Endothelial cell of hepatic sinusoid (primary cell): ENCODE measurements at regions not wholly inside any gene's neighbourhood (a gene's known extent, or its start where the extent isn't known, plus 50 kb on each side); places are given as distances from the start of the nearest gene placed in this dataset.
"Not testable (repeated sequence)": the region's sequence is repeated elsewhere in the genome, so short reads cannot be mapped to it uniquely, and the experiment has no call there.

ENCODE experiments used
- in situ Hi-C: cut with HindIII; loops from 2 replicates; pipeline ENCODE4 v1.10.0; 2017; ENCODE audit warnings: low sequenced_read_pairs

DNA sequence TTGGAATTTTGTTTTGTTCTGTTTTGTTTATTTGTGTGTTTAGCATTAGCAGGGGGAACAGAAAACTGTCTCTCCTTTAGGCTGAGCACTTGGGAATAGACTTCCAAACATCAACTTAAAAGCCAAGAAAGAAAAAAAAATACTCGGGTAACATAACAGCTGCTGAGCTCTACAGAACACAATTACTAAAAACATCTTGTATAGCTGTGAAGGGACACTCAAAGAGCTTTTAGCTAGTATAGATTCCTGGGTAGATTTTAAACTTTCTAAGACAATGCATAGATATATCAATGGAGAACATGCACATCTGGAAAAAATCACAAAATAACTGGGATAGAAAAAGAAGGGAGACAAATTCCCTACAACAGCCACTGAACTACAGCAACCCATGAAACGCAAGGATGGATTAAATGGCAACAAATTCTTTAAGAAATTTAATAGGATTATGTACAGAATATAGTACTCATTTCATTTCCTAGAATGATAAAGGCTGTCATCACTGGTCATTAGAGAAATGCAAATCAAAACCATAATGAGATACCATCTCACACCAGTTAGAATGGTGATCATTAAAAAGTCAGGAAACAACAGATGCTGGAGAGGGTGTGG lies 174.3 kb upstream of the KRR1 start:
- in situ Hi-C loops: no loop called here

DNA sequence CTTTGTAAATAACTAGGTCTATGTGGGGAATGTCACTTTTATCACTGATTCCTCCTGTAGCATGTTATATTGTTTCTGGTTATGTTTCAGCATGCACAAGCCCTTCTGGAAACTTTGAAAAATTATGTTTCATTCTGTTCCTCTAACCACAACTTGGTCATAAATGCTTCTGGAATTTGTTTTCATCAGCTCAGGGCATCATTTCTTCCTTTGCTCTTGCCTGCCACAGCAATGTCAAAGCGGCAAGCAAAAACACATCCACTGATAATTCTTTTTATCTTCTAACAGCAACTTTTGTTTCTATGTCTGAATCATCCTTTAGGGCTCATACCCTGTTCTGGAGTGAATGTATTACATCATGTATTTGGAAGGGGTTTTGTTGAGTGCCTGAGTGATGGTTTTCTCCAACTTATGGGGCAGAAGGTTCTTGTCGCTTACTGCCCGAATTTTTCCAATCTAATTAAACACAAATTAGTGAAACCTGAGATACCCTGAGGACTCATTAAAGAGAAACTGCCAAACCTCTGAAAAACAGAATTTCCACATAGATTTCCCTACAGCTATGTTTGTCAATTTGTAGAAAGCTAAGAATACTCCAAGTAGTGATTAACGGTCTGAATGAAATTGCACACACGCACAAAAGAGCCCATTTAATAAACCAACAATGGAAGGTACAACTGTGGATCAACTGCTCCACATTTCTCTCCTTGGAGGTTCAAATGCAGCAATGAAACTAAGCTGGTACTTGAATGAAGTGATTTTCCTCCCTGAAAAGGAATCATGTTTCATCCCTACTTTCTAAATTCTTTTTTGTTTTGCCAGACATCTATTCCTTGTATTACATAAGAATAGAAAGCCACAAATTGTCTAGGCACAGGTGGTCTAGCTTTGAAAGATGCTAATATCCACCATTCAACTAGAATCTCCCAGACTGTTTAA lies 173.5 kb upstream of the KRR1 start:
- in situ Hi-C loops: no loop called here

DNA sequence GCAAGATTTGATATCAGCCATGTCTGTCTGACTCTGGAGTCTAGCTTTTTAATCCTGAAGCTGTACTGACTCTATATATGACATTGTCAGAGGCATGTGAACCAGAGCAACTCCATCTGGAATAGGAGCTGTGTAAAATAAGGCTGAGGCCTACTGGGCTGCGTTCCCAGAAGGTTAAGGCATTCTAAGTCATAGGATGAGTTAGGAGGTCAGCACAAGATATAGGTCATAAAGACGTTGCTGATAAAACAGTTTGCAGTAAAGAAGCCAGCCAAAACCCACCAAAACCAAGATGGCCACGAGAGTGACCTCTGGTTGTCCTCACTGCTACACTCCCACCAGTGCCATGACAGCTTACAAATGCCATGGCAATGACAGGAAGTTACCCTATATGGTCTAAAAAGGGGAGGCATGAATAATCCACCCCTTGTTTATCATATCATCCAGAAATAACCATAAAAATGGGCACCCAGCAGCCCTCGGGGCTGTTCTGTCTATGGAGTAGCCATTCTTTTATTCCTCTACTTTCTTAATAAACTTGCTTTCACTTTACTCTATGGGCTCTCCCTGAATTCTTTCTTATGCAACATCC lies 172.7 kb upstream of the KRR1 start:
- in situ Hi-C loops: not testable (repeated sequence)

DNA sequence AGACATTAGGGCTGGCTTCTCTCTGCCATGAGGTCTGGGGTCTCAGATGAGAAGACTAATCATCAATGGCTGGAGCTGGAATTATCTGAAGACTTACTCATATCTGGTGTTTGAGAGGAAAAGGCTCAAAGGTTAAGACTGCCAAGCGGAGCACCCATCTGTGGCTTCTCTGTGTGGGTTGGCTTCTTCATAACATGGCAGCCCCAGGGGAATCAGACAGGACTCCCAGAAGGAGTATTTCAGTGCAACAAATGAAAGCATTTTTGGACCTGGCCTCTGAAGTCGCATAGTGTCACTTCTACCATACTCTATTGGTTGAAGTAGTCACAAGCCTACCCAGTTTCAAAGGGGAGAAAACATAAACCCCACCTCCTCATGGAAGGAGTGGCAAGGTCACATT lies 171.8 kb upstream of the KRR1 start:
- in situ Hi-C loops: no loop called here

DNA sequence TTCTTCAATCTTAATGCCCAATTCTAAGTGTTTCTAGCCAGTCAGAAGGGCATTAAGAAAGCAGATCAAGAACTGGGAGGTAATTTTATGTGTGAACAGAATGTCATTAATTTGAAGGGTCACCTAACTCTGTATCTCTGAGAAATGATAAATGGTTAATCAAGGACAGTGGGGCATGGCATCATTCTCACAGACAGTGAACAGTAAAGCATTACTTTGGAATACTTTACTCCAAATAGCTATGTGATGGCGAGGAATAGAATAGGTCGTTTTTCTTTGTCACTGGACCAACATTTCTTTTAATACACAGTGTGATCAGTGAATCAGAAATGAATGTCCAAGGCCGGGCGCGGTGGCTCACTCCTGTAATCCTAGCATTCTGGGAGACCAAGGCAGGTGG lies 166.1 kb upstream of the KRR1 start:
- in situ Hi-C loops: no loop called here

DNA sequence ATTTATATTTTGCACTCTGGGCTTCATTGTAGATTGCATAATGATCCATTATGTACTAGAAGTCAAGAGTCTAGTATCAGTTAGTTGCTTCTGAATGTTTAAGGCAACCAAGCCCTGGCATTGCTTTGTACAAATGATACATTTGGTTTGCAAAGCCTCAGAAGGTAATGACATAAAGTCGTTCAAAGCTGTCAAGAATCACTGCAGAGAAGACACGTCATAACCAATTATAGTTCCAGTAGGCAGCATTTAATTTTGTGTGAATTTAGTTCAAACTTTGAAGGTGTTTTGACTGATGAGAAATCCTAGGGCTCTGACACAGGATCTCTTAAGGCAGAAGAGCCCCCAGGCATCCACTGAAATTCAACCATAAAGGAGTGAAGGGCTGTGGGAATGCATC lies 163.0 kb upstream of the KRR1 start:
- in situ Hi-C loops: no loop called here

DNA sequence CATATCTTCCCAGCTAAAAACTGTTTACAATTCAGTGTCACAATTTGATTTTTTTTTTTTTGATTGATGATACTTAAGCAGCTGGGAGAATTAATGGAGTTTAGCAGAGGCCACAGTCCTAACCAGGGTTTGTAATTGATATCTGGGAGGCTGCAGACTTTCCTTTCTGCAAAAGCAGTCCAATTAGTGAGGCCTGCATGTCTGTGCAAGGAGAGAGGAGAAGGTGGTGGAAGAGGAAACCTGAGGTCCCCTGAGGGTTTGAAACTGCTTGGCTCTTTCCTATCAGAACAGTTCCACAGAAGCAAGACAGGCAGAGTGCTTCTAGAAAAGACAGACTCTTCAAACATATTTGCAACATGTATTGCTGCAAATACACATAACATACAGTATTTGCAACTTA lies 160.8 kb upstream of the KRR1 start:
- in situ Hi-C loops: no loop called here

DNA sequence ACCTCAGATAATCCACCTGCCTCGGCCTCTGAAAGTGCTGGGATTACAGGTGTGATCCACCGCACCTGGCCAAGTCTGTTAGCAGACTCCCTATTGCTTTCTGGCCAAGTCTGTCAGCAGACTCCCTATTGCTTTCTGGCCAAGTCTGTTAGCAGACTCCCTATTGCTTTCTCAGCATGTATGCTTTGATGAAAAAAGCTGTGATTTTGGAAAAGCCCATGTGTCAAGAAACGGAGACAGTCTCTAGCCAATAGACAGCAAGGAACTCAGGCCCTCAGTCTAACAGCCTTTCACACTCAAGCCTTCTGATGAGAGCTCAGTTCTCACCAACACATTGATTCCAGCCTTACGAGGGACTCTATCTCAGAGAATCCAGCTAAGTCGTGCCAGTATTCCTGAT lies 158.8 kb upstream of the KRR1 start:
- in situ Hi-C loops: no loop called here

DNA sequence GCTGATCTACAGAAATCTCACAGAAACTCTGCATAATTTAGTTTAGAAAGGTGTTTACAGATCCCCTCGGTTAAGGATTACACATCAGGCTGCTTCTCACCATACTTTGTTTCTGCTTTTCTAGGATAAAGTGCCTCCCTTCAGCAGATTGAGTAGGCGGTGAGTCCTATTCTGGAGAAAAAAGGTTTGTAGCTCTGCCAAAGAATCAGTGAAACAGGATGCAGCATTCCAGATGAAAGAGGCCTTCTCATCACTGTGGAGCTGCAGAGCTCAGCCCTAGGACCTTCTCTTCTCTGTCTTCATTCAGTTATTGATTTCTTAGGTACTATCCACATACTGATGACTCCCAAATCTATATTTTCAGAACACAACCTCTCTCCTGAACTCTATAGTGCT lies 155.5 kb upstream of the KRR1 start:
- in situ Hi-C loops: no loop called here

DNA sequence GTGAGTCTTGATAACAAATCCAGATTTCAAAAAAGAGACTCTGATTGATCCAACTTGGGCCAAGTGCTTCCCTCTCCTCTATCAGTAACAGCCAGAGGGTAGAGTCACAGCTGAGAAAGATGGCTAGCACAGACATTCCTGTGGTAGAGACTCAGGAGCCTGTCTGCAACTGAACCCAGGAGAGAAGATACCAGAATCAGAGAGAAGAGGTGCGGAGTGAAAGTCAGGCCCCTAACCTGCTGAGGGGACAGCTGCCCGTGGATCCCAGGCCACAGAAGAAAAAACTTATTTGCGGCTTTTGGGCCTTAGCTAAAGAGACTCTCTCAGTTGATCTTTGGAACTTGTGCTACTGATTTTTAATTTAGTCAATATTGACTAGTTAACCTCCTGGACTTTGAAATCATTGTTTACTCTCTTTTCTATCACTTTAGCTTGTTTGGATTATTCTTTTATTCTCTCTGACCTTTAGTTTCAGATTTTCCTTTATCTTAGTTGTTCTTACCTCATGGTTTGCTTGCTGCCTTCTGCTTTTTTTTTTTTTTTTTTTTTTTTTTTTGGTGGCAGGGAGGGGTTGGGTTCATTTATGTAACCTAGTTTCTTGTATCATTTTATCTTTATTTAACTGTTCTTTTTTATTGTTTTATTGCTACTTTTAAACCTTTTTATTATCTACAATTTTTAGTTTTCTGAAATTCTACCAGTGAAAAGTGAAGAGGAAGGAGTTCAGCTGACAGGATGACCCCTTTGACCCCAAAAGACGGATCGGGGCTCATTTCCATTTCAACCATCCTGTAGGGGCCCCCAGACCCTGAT lies 154.9 kb upstream of the KRR1 start:
- in situ Hi-C loops: no loop called here

DNA sequence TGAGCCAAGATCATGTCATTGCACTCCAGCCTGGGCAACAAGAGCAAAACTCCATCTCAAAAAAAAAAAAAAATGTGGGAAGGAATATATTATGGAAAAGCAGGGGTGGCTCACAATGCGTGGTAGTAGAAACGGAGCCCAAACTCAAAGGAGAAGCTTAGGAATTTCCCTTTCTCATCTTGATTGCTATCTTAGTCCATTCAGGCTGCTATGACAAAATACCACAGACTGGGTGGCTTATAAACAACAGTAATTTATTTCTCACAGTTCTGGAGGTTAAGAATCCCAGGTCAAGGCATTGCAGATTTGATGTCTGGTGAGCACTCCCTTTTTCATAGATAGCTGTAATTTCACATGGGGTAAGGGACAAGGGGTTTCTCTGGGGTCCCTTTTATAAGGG lies 153.8 kb upstream of the KRR1 start:
- in situ Hi-C loops: no loop called here

DNA sequence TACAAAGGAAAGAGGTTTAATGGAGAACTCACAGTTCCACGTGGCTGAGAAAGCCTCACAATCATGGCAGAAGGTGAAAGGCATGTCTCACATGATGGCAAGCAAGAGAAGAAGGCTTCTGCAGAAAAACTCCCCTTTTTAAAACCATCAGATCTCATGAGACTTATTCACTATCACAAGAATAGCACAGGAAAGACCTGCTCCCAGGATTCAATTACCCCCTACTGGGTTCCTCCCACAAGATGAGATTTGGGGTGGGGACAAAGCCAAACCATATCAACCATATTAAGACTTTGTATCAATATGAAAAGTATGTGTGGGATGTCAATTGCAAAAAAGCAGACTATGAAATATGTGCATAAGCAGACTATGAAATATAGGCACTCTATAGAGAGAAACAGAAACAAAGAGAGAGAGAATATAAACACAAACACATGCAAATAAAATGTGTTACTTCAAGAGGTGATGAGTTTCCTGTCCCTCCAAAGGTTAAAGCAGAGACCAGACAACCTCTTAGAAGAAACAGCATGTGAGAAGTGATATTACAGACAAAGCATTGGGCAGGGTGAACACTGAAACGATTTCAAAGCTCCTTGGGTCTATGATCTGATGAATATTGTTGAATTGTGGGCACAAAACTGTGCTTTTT lies 151.2 kb upstream of the KRR1 start:
- in situ Hi-C loops: no loop called here

DNA sequence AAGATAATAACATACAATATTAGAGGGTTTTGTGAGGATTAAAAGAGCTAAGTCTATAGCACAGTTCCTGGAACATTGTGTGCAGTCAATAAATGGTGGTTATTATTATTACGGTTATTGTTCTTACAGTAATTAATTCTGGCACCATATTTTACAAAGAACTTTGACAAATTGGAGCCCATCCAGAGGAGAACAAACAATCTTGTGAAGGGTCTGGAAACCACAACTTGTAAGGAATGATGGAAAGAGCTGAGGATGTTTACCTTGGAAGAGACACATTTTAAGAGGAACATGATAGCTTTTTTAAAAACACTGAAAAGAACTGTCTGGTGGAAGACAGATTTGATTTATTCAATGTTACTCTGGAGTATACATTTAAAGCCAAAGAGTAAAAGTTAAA lies 150.5 kb upstream of the KRR1 start:
- in situ Hi-C loops: no loop called here

DNA sequence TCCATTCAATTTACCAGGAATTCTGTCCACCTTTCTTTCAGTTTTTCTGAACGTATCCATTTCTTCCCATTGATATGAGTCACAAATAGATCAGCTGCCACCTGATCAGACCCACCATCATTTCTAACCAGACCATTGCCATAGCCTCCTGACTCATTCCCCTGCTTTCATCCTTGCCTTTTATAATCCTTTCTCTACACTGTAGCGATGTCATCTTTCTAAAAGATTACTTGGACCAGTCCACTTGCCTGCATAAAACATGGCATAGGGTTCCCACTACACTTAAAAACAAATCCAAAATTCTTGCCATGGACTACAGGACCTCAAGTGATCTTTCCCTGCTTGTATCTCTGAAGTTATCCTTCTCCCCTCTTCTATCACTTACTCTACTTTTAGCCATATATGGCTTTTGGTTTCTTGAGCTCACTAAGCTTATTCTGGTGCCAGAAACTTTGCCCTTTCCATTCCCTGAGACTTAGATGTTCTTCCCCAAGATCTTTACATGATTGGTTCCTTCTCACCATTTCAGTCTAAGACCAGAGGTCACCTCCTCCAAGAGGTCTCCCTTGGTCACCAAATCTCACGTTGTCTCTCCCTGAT lies 149.5 kb upstream of the KRR1 start:
- in situ Hi-C loops: no loop called here

DNA sequence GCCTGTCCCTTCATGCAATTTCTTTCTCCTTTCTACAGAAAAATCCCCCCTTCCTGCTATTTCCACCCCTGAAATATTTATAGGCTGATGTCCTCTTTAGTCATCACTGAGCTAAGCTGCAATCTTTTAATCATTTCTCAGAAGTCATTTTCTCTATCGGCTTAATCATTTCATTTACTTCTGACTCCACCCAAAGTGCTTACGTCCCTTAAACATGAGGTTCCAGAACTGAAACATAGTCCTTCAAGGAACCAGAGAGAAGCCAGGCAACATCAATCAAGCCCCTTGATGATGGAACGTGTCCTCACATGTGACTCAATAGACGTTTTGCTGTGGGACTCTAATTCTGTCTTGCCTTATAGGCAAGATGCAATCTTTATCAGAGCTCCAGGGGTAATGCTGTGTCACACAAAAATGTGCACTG lies 148.7 kb upstream of the KRR1 start:
- in situ Hi-C loops: no loop called here

DNA sequence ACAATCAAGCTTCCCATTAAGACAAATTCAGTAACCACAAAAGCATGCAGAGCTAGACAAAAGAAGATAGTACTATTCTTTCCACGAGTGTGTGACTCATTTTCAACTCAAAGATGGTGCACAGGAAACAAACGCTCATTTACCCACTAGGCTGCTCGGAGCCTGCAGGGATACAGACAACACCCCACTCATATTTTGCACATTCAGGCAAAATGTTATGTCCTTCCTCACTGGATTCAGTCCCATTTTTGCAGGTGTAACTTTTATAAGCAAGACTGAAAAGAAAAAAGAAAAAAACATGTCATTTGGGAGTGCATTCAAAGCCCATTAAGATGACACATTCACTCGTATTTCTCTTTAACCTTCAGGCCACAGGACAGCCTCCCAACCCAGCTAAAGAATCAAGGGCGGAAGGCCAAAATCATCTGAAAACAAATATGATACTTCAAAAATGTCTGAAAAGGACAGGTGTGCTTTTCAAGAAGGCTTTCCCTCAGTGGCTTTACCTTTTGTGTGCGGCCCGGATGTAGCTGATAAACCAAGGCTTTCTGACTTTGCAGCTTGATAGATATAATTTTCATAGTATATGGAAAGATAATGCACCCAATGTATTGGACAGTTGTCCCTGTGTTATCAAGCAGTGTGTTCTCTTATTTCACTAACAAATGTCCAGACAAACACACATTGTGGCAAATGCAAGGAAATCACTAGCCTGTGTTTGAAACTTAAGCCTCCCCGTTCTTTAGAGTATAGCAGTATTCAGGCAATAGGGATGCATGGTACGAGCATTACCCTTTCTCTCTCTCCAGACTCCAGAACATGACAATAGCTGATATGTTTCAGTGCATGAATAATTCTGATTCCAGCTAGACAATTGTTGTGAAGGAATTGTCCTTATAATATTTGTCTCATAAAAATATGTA lies 147.8 kb upstream of the KRR1 start:
- in situ Hi-C loops: no loop called here

DNA sequence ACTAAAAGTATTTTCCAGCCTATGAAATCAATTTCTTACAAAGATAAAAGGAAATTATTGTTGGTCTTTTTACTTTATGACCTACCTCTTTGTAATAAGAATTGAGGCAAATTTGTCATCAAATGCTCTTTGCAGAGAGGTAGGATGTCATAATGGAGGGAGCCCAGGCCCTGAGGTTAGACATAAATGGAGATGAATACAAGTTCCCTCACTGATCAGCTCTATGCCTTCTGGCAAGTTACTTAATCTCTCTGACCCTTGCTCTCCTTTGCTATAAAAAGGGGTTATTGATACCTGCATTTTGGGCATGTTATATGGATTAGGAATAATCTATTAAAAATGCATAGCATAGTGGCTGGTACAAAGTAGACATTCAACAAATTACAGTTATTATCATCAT lies 146.9 kb upstream of the KRR1 start:
- in situ Hi-C loops: no loop called here

DNA sequence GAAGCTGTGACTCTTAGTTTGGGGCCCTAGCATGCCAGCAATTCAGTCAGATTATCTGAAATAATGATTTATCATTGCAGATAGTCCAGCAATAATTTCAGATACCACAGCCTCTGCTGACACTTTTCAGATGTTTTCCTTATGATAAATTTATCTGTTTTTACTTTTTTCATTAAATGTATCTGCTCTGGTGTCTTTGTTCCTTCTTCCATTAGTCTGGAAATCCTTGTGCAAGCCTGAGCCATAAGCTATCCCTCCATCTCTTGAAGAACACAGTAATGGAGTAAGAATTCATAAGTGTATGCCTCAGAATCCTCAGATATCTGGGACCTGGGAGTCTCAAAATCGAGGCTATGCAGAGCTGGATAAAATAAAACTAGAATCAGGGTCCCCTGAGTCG lies 146.4 kb upstream of the KRR1 start:
- in situ Hi-C loops: no loop called here

DNA sequence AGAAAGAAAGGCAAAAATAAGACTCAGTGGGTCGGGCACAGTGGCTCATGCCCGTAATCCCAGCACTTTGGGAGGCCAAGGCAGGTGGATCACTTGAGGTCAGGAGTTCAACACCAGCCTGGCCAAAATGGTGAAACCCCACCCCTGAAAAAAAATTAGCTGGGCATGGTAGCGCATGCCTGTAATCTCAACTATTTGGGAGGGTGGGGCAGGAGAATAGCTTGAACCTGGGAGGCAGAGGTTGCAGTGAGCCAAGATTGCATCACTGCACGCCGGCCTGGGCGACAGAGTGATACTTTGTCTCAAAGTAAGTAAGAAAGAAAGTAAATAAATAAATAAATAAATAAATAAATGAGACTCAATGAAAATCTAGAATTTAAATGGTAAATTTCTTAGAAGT lies 145.9 kb upstream of the KRR1 start:
- in situ Hi-C loops: not testable (repeated sequence)
